H1 (cell line): ENCODE measurements at regions not wholly inside any gene's neighbourhood (a gene's known extent, or its start where the extent isn't known, plus 50 kb on each side); places are given as distances from the start of the nearest gene placed in this dataset.

Experiments used
- CTCF ChIA-PET: fragments of 300-600 bp; sonication (Branson Sonifier 250); formaldehyde crosslinking; loops from one replicate; lab custom pipeline; 2021; ENCODE audit not compliant: partially characterized antibody; lab: Charles Lee
- POLR2A ChIA-PET: fragments of 300-600 bp; sonication (Branson Sonifier 250); formaldehyde crosslinking; loops from one replicate; lab custom pipeline; 2021; ENCODE audit warnings: inconsistent platforms; ENCODE audit not compliant: partially characterized antibody; lab: Charles Lee
- DNase-seq, 2 experiments: peaks; one replicate each; pipeline versions ENCODE4 v3.0.0 to v3.0.0-alpha.2; 2010 to 2022; ENCODE audit warnings: low spot score in 2 of 2, low read depth in 1 of 2, mixed read lengths in 1 of 2
- FAIRE-seq: peaks from 2 replicates; lab custom pipeline; 2011; peaks lifted over from hg19 to GRCh38; lab: Jason Lieb, UNC
- H2AFZ ChIP-seq: 2 replicates; pipeline ENCODE4 v1.8.1; 2012; ENCODE audit warnings: low read length, inconsistent platforms
- H2AK5ac ChIP-seq: 2 replicates; pipeline ENCODE4 v1.6.1; 2013; ENCODE audit warnings: low read depth, low read length
- H2BK120ac ChIP-seq: replicated peaks from 2 replicates; pipeline ENCODE3; 2013; ENCODE audit warnings: low read depth, low read length, inconsistent platforms
- H2BK12ac ChIP-seq: 2 replicates; pipeline ENCODE4 v1.6.1; 2013; ENCODE audit warnings: low read depth, low read length
- H2BK15ac ChIP-seq: 2 replicates; pipeline ENCODE4 v1.6.1; 2013; ENCODE audit warnings: low read length
- H2BK20ac ChIP-seq: 2 replicates; pipeline ENCODE4 v1.6.1; 2013; ENCODE audit warnings: low read length
- H2BK5ac ChIP-seq: 2 replicates; pipeline ENCODE4 v1.6.1; 2013; ENCODE audit warnings: low read depth, low read length
- H3K14ac ChIP-seq: 2 replicates; pipeline ENCODE4 v1.6.1; 2013; ENCODE audit warnings: inconsistent platforms; ENCODE audit not compliant: insufficient read length
- H3K18ac ChIP-seq: 2 replicates; pipeline ENCODE4 v1.6.1; 2013; ENCODE audit warnings: low read length; ENCODE audit errors: extremely low read depth
- H3K23ac ChIP-seq: 2 replicates; pipeline ENCODE4 v1.6.1; 2013; ENCODE audit warnings: inconsistent platforms; ENCODE audit not compliant: insufficient read length
- H3K23me2 ChIP-seq: 2 replicates; pipeline ENCODE4 v1.6.1; 2013; ENCODE audit warnings: low read depth, low read length
- H3K27ac ChIP-seq: 2 replicates; pipeline ENCODE4 v1.6.1; 2011; ENCODE audit warnings: low read depth, low read length, inconsistent platforms
- H3K27me3 ChIP-seq, 4 experiments: replicated peaks in 1 of 4; 1 replicate in 1 of 4; 2 replicates in 3 of 4; pipeline versions ENCODE4 v1.6.1 to v1.8.1; 2011 to 2013; ENCODE audit warnings: low read length in 3 of 4, mild to moderate bottlenecking in 3 of 4, inconsistent platforms in 2 of 4, mixed read lengths in 2 of 4, moderate library complexity in 1 of 4; ENCODE audit not compliant: control insufficient read depth in 3 of 4, insufficient read depth in 3 of 4; ENCODE audit errors: extremely low read depth in 1 of 4
- H3K36me3 ChIP-seq, 4 experiments: 2 replicates each; pipeline versions ENCODE4 v1.6.1 to v1.8.1; 2011 to 2013; ENCODE audit warnings: mild to moderate bottlenecking in 4 of 4, low read length in 3 of 4, moderate library complexity in 2 of 4, control low read depth in 1 of 4, inconsistent platforms in 1 of 4; ENCODE audit not compliant: insufficient read depth in 4 of 4, control insufficient read depth in 2 of 4
- H3K4ac ChIP-seq: replicated peaks from 2 replicates; pipeline ENCODE3; 2013; ENCODE audit warnings: low read length, low read depth, mixed read lengths, inconsistent platforms; ENCODE audit not compliant: insufficient read length
- H3K4me1 ChIP-seq, 4 experiments: replicated peaks in 1 of 4; 1 replicate in 1 of 4; 2 replicates in 3 of 4; pipeline versions ENCODE4 v1.6.1 to v1.8.1; 2011 to 2013; ENCODE audit warnings: low read length in 3 of 4, inconsistent platforms in 2 of 4, mixed read lengths in 1 of 4; ENCODE audit not compliant: insufficient read depth in 4 of 4, control insufficient read depth in 3 of 4
- H3K4me2 ChIP-seq, 2 experiments: 2 replicates each; pipeline versions ENCODE4 v1.6.1 to v1.8.1; 2011 to 2013; ENCODE audit warnings: low read depth in 2 of 2, low read length in 2 of 2, control low read depth in 1 of 2, inconsistent platforms in 1 of 2, mild to moderate bottlenecking in 1 of 2; ENCODE audit not compliant: insufficient read depth in 1 of 2
- H3K4me3 ChIP-seq, 4 experiments: fragments of 200-600, 300-600 bp in 1 of 4; sonication (generic), shearing (Covaris generic), sonication (Bioruptor Twin) in 1 of 4; 2 replicates each; pipeline versions ENCODE4 v1.5.1 to v1.8.1; 2011 to 2016; ENCODE audit warnings: low read length in 4 of 4, low read depth in 3 of 4, control low read depth in 2 of 4, inconsistent platforms in 2 of 4, mild to moderate bottlenecking in 2 of 4, mixed read lengths in 1 of 4, moderate library complexity in 1 of 4; ENCODE audit not compliant: insufficient read depth in 2 of 4; ENCODE audit errors: extremely low read depth in 1 of 4
- H3K56ac ChIP-seq: replicated peaks from 2 replicates; pipeline ENCODE3; 2013; ENCODE audit warnings: low read depth, mild to moderate bottlenecking, mixed read lengths, low read length, inconsistent platforms; ENCODE audit not compliant: insufficient read length
- H3K79me1 ChIP-seq: 2 replicates; pipeline ENCODE4 v1.6.1; 2013; ENCODE audit warnings: low read depth, low read length, control low read depth
- H3K79me2 ChIP-seq, 2 experiments: 2 replicates each; pipeline versions ENCODE4 v1.6.1 to v1.8.1; 2012 to 2013; ENCODE audit warnings: low read length in 2 of 2, mild to moderate bottlenecking in 2 of 2, inconsistent platforms in 1 of 2; ENCODE audit not compliant: insufficient read depth in 2 of 2, control insufficient read depth in 1 of 2
- H3K9ac ChIP-seq, 4 experiments: replicated peaks in 1 of 4; 1 replicate in 1 of 4; 2 replicates in 3 of 4; pipeline versions ENCODE4 v1.6.1 to v1.8.1; 2011 to 2013; ENCODE audit warnings: low read depth in 3 of 4, low read length in 3 of 4, control low read depth in 2 of 4, mild to moderate bottlenecking in 2 of 4, moderate library complexity in 2 of 4, inconsistent platforms in 1 of 4; ENCODE audit errors: extremely low read depth in 1 of 4
- H3K9me3 ChIP-seq, 2 experiments: 2 replicates each; pipeline versions ENCODE4 v1.6.1 to v1.8.1; 2012 to 2013; ENCODE audit warnings: mild to moderate bottlenecking in 2 of 2, moderate library complexity in 2 of 2, control low read depth in 1 of 2, inconsistent platforms in 1 of 2, low read depth in 1 of 2, low read length in 1 of 2, mixed read lengths in 1 of 2; ENCODE audit not compliant: insufficient read depth in 2 of 2
- H4K20me1 ChIP-seq, 2 experiments: replicated peaks in 1 of 2; 2 replicates each; pipeline versions ENCODE3 to v1.8.1; 2011 to 2013; ENCODE audit warnings: inconsistent platforms in 2 of 2, low read length in 2 of 2, mild to moderate bottlenecking in 1 of 2; ENCODE audit not compliant: insufficient read depth in 2 of 2, control insufficient read depth in 1 of 2
- H4K5ac ChIP-seq: 2 replicates; pipeline ENCODE4 v1.6.1; 2013; ENCODE audit warnings: low read length, low read depth, mixed read lengths, inconsistent platforms; ENCODE audit not compliant: insufficient read length
- H4K8ac ChIP-seq: 2 replicates; pipeline ENCODE4 v1.8.0; 2013; ENCODE audit warnings: mild to moderate bottlenecking, moderate library complexity, low read length, inconsistent platforms; ENCODE audit not compliant: insufficient read depth; ENCODE audit errors: extremely low read depth
- H4K91ac ChIP-seq: replicated peaks from 2 replicates; pipeline ENCODE3; 2013; ENCODE audit warnings: low read length, mixed read lengths, inconsistent platforms; ENCODE audit not compliant: insufficient read length
- BACH1 ChIP-seq: IDR thresholded peaks from 2 replicates; pipeline ENCODE4 v1.6.1; 2012; ENCODE audit warnings: low read length, improper control_type of control experiment
- BRCA1 ChIP-seq: IDR thresholded peaks from 2 replicates; pipeline ENCODE4 v1.6.1; 2012; ENCODE audit warnings: low read depth, low read length, improper control_type of control experiment
- CEBPB ChIP-seq: IDR thresholded peaks from 2 replicates; pipeline ENCODE4 v1.6.1; 2012; ENCODE audit warnings: low read depth, low read length
- CHD2 ChIP-seq: IDR thresholded peaks from 2 replicates; pipeline ENCODE4 v1.6.1; 2012; ENCODE audit warnings: low read length, improper control_type of control experiment
- EZH2 ChIP-seq: fragments of 200-600 bp; sonication (generic); IDR thresholded peaks from 2 replicates; pipeline ENCODE4 v1.7.1; 2012; ENCODE audit warnings: low read depth, mild to moderate bottlenecking, moderate library complexity, low read length, inconsistent platforms; ENCODE audit not compliant: severe bottlenecking
- FOSL1 ChIP-seq: IDR thresholded peaks from 2 replicates; pipeline ENCODE4 v1.6.1; 2011; ENCODE audit warnings: mild to moderate bottlenecking, low read depth, low read length, moderate library complexity; ENCODE audit not compliant: insufficient read depth
- JUND ChIP-seq: IDR thresholded peaks from 2 replicates; pipeline ENCODE4 v1.6.1; 2011; ENCODE audit warnings: mild to moderate bottlenecking, improper control_type of control experiment, low read length
- POLR2AphosphoS5 ChIP-seq: IDR thresholded peaks from 2 replicates; pipeline ENCODE4 v1.6.1; 2011; ENCODE audit warnings: low read depth, low read length
- RBBP5 ChIP-seq: IDR thresholded peaks from 2 replicates; pipeline ENCODE4 v1.7.1; 2012; ENCODE audit warnings: low read depth, mild to moderate bottlenecking, inconsistent platforms, low read length, moderate library complexity, borderline replicate concordance
- RXRA ChIP-seq: IDR thresholded peaks from 2 replicates; pipeline ENCODE4 v1.6.1; 2011; ENCODE audit warnings: low read depth, mild to moderate bottlenecking, low read length, moderate library complexity; ENCODE audit not compliant: insufficient read depth
- SAP30 ChIP-seq: fragments of 300-600 bp; sonication (generic); IDR thresholded peaks from 2 replicates; pipeline ENCODE4 v1.7.1; 2012; ENCODE audit warnings: low read length, moderate library complexity, mild to moderate bottlenecking, inconsistent platforms; ENCODE audit not compliant: insufficient read depth, insufficient replicate concordance
- SIN3A ChIP-seq, 2 experiments: IDR thresholded peaks in 1 of 2; conservative IDR thresholded peaks in 1 of 2; 2 replicates each; pipeline ENCODE4 v1.6.1; 2011 to 2012; ENCODE audit warnings: low read length in 2 of 2, improper control_type of control experiment in 1 of 2, low read depth in 1 of 2, mild to moderate bottlenecking in 1 of 2
- SP4 ChIP-seq: IDR thresholded peaks from 2 replicates; pipeline ENCODE4 v1.6.1; 2012; ENCODE audit warnings: low read length, inconsistent platforms
- TBP ChIP-seq: IDR thresholded peaks from 2 replicates; pipeline ENCODE4 v1.6.1; 2011; ENCODE audit warnings: low read depth, low read length, improper control_type of control experiment
- TCF12 ChIP-seq: IDR thresholded peaks from 2 replicates; pipeline ENCODE4 v1.6.1; 2011; ENCODE audit warnings: low read depth, mild to moderate bottlenecking, low read length
- YY1 ChIP-seq: IDR thresholded peaks from 2 replicates; pipeline ENCODE4 v1.6.1; 2011; ENCODE audit warnings: low read depth, mild to moderate bottlenecking, low read length
- WGBS, 2 experiments: shearing (Covaris generic) in 1 of 2; methylation state at CpG; one replicate each; pipeline versions ENCODE4 v1.1.6 to v1.1.7; 2013 to 2015; ENCODE audit warnings: low lambda C conversion rate in 2 of 2, mixed read lengths in 2 of 2, inconsistent platforms in 1 of 2, low coverage in 1 of 2, missing lambda C conversion rate in 1 of 2; ENCODE audit not compliant: insufficient replicate concordance in 2 of 2, insufficient coverage in 1 of 2, insufficient read length in 1 of 2; ENCODE audit errors: extremely low coverage in 1 of 2, missing lambda C conversion rate in 1 of 2; 5-methylcytosine and 5-hydroxymethylcytosine counted together

- no peak overlapping the region for H3K9ac ChIP-seq
- no peak overlapping the region for H3K4ac ChIP-seq
- H2AFZ ChIP-seq = no peak overlapping the region
- H2BK5ac ChIP-seq = no peak overlapping the region
- no peak overlapping the region for H2AK5ac ChIP-seq
- H4K5ac ChIP-seq = no peak overlapping the region
- no peaks in the 10 kb centered on the region for H3K27me3 ChIP-seq
- H2BK15ac ChIP-seq = no peak overlapping the region
- no peak overlapping the region for H2BK12ac ChIP-seq
- no peaks in the 10 kb centered on the region for H3K79me1 ChIP-seq
- no peak overlapping the region for H3K14ac ChIP-seq
- ChIA-PET POLR2A (no interaction called here), CTCF (interaction anchor here (0.5 to 1.1 kb wide), 2 partner anchors 10 to 19 kb away, joined by 3 read pairs; no protein-coding TSS in a partner anchor)
- no peak overlapping the region for H3K56ac ChIP-seq
- no peak overlapping the region for H4K91ac ChIP-seq
- no peak overlapping the region for H4K8ac ChIP-seq
- no peaks in the 10 kb centered on the region for H3K4me1 ChIP-seq
- H4K20me1 ChIP-seq = no peaks in the 10 kb centered on the region
- no peak for FAIRE-seq
- no peaks in the 10 kb centered on the region for H3K79me2 ChIP-seq
- no peak overlapping the region for H3K23ac ChIP-seq
- WGBS, 2 experiments = 95% methylated on average over 2 of the region's 2 CpGs; no CpG with 5 or more reads in 1 of the 2 experiments
- H3K4me3 ChIP-seq = no peak overlapping the region
- no peak for DNase-seq
- no peak overlapping the region for H3K27ac ChIP-seq
- no peak overlapping the region for H2BK120ac ChIP-seq
- H3K9me3 ChIP-seq = no peaks in the 10 kb centered on the region
- H2BK20ac ChIP-seq = no peak overlapping the region
- H3K18ac ChIP-seq = no peak overlapping the region
- no peaks in the 10 kb centered on the region for H3K36me3 ChIP-seq
- H3K4me2 ChIP-seq = no peak overlapping the region
- H3K23me2 ChIP-seq = no peaks in the 10 kb centered on the region; the same call in 1 of the 2 replicates
- TF ChIP-seq BRCA1 = no peak
- TF ChIP-seq CHD2 = no peak
- TF ChIP-seq SAP30 = no peak
- no peak for TF ChIP-seq JUND
- TF ChIP-seq TBP = no peak
- no peak for TF ChIP-seq YY1
- TF ChIP-seq SIN3A (conservative IDR thresholded peaks at IDR 0.05 in 1 of 2, IDR thresholded peaks at IDR 0.05 in 1 of 2; ENCODE audit: low read depth in 1 of 2, low read length in 2 of 2) = no peak
- no peak for TF ChIP-seq FOSL1
- TF ChIP-seq RXRA = no peak
- no peak for TF ChIP-seq SP4
- no peak for TF ChIP-seq TCF12
- no peak for TF ChIP-seq CEBPB
- TF ChIP-seq EZH2 = no peak
- TF ChIP-seq BACH1 = no peak
- no peak for TF ChIP-seq RBBP5
- TF ChIP-seq POLR2AphosphoS5 = no peak
Measured at GRCh38 chr13:58584610-58585009, 953.1 kb downstream of the PCDH17 start.
